ENCODE measurements at regions not wholly inside any gene's neighbourhood (a gene's known extent, or its start where the extent isn't known, plus 50 kb on each side); places are given as distances from the start of the nearest gene placed in this dataset.
"Not testable (repeated sequence)": the region's sequence is repeated elsewhere in the genome, so short reads cannot be mapped to it uniquely, and the experiment has no call there.

GRCh38 chr10:78442836-78443550, 409.3 kb downstream of the RPS24 start:
- DNase-seq: no peak

- no peak for DNase-seq
These were observed 410.4 kb downstream of the RPS24 start for GRCh38 chr10:78443900-78444571.

- DNase-seq: not testable (repeated sequence)
These were observed 411.1 kb downstream of the RPS24 start for GRCh38 chr10:78444741-78445140.

GRCh38 chr10:78445308-78445707, 411.6 kb downstream of the RPS24 start:
- DNase-seq: no peak

- no peak for DNase-seq
These were observed 414.8 kb downstream of the RPS24 start for GRCh38 chr10:78448470-78448869.

- no peak for DNase-seq
These were observed 415.3 kb downstream of the RPS24 start for GRCh38 chr10:78448994-78449418.

GRCh38 chr10:78449554-78449953, 415.9 kb downstream of the RPS24 start:
- DNase-seq: no peak

- DNase-seq: no peak
These were observed 416.6 kb downstream of the RPS24 start for GRCh38 chr10:78450239-78450638.

GRCh38 chr10:78450807-78451485, 417.3 kb downstream of the RPS24 start:
- DNase-seq: no peak

- no peak for DNase-seq
These were observed 417.9 kb downstream of the RPS24 start for GRCh38 chr10:78451592-78451991.

GRCh38 chr10:78454123-78454645, 420.5 kb downstream of the RPS24 start:
- no peak for DNase-seq

GRCh38 chr10:78455236-78455635, 421.6 kb downstream of the RPS24 start:
- DNase-seq: no peak

GRCh38 chr10:78455811-78456210, 422.1 kb downstream of the RPS24 start:
- DNase-seq: no peak

- DNase-seq: no peak
These were observed 423.2 kb downstream of the RPS24 start for GRCh38 chr10:78456649-78457400.

- no peak for DNase-seq
These were observed 424.3 kb downstream of the RPS24 start for GRCh38 chr10:78457804-78458482.

- DNase-seq: no peak
These were observed 425.4 kb downstream of the RPS24 start for GRCh38 chr10:78458983-78459638.

- no peak for DNase-seq
These were observed 426.0 kb downstream of the RPS24 start for GRCh38 chr10:78459639-78460037.

GRCh38 chr10:78460204-78460603, 426.5 kb downstream of the RPS24 start:
- no peak for DNase-seq

GRCh38 chr10:78461333-78461732, 427.7 kb downstream of the RPS24 start:
- DNase-seq: no peak

- DNase-seq: no peak
These were observed 428.5 kb downstream of the RPS24 start for GRCh38 chr10:78462176-78462575.

- no peak for DNase-seq
These were observed 429.1 kb downstream of the RPS24 start for GRCh38 chr10:78462726-78463228.
